A549 (cell line): ENCODE measurements at regions not wholly inside any gene's neighbourhood (a gene's known extent, or its start where the extent isn't known, plus 50 kb on each side); places are given as distances from the start of the nearest gene placed in this dataset.
A peak's percentile ranks its signal among the peaks of the same experiment; 100 is the strongest.

Experiments used
- ATAC-seq, 2 experiments: fragments of 200-7000 bp in 1 of 2; fragments of >200 bp in 1 of 2; cut with Nextera tagmentation in 1 of 2; cut with Tn5 transposase in 1 of 2; 3 replicates each; pipeline versions ENCODE4 v1.8.0 to v1.9.1; 2018 to 2020; ENCODE audit warnings: mild to moderate bottlenecking in 1 of 2, moderate library complexity in 1 of 2
- CTCF ChIA-PET: fragments of 300-600 bp; sonication (Branson Sonifier 250); formaldehyde crosslinking; extraction: SDS; loops from one replicate; lab custom pipeline; 2021; ENCODE audit warnings: antibody characterized with exemption, inconsistent platforms; lab: Yijun Ruan, JAX
- POLR2A ChIA-PET: fragments of 350-600 bp; formaldehyde crosslinking; extraction: SDS; loops from one replicate; lab custom pipeline; 2021; ENCODE audit warnings: antibody characterized with exemption, inconsistent platforms; lab: Yijun Ruan, JAX
- DNase-seq, 2 experiments: peaks; one replicate each; pipeline versions ENCODE4 v3.0.0 to v3.0.0-alpha.2; 2011 to 2016; ENCODE audit warnings: low read depth in 1 of 2, low spot score in 1 of 2
- FAIRE-seq: peaks from 2 replicates; lab custom pipeline; 2011; peaks lifted over from hg19 to GRCh38; lab: Jason Lieb, UNC
- H3K27ac ChIP-seq, 2 experiments: fragments of >200 bp; sonication (Bioruptor Twin); formaldehyde crosslinking; 3 replicates each; pipeline ENCODE4 v1.5.1; 2016 to 2017
- H3K4me1 ChIP-seq: fragments of >200 bp; sonication (Bioruptor Twin); formaldehyde crosslinking; 3 replicates; pipeline ENCODE4 v1.6.1; 2016
- H3K4me2 ChIP-seq: fragments of >200 bp; sonication (Bioruptor Twin); formaldehyde crosslinking; 3 replicates; pipeline ENCODE4 v1.6.1; 2016
- H3K4me3 ChIP-seq: fragments of >200 bp; sonication (Bioruptor Twin); formaldehyde crosslinking; 3 replicates; pipeline ENCODE4 v1.5.1; 2016
- H3K9me3 ChIP-seq: fragments of >200 bp; sonication (Bioruptor Twin); formaldehyde crosslinking; 3 replicates; pipeline ENCODE4 v1.6.1; 2016
- CHD2 ChIP-seq: fragments of 150-350 bp; IDR thresholded peaks from 2 replicates; pipeline ENCODE4 v1.6.1; 2014; ENCODE audit warnings: low read length; ENCODE audit not compliant: partially characterized antibody
- EHF ChIP-seq: fragments of 250-450 bp; sonication (Bioruptor Pico); IDR thresholded peaks from 2 replicates; pipeline ENCODE4 v1.5.0; 2020; ENCODE audit warnings: mild to moderate bottlenecking
- ESRRA ChIP-seq: fragments of 150-350 bp; IDR thresholded peaks from 2 replicates; pipeline ENCODE4 v1.6.1; 2014; ENCODE audit warnings: mild to moderate bottlenecking, low read length, borderline replicate concordance
- FOSB ChIP-seq: fragments of 250-450 bp; sonication (Bioruptor Pico); IDR thresholded peaks from 2 replicates; pipeline ENCODE4 v1.5.0; 2020; ENCODE audit warnings: mild to moderate bottlenecking, moderate library complexity
- FOXS1 ChIP-seq: fragments of 250-450 bp; sonication (Bioruptor Pico); IDR thresholded peaks from 2 replicates; pipeline ENCODE4 v1.5.0; 2020; ENCODE audit warnings: mild to moderate bottlenecking, moderate library complexity
- HEYL ChIP-seq: fragments of 250-450 bp; sonication (Bioruptor Pico); IDR thresholded peaks from 2 replicates; pipeline ENCODE4 v1.8.0; 2021; ENCODE audit warnings: mild to moderate bottlenecking, moderate library complexity
- HOXA7 ChIP-seq: fragments of 250-450 bp; sonication (Bioruptor Pico); IDR thresholded peaks from 2 replicates; pipeline ENCODE4 v1.5.0; 2020; ENCODE audit warnings: mild to moderate bottlenecking, moderate library complexity
- HOXB13 ChIP-seq: fragments of 250-450 bp; sonication (Bioruptor Pico); IDR thresholded peaks from 2 replicates; pipeline ENCODE4 v1.5.0; 2020; ENCODE audit warnings: low read depth, mild to moderate bottlenecking, moderate library complexity
- HOXB5 ChIP-seq: fragments of 250-450 bp; sonication (Bioruptor Pico); IDR thresholded peaks from 2 replicates; pipeline ENCODE4 v1.5.0; 2020; ENCODE audit warnings: mild to moderate bottlenecking, moderate library complexity
- JUNB ChIP-seq: fragments of >200 bp; sonication (Bioruptor Twin); formaldehyde crosslinking; IDR thresholded peaks from 2 replicates; pipeline ENCODE4 v1.6.1; 2016
- KDM5A ChIP-seq: fragments of 200-600 bp; sonication (generic); IDR thresholded peaks from 2 replicates; pipeline ENCODE4 v1.6.1; 2016; ENCODE audit warnings: antibody characterized with exemption, mild to moderate bottlenecking
- MYC ChIP-seq: IDR thresholded peaks from 2 replicates; pipeline ENCODE4 v1.6.1; 2012; ENCODE audit warnings: mild to moderate bottlenecking, inconsistent platforms, low read length, improper control_type of control experiment, borderline replicate concordance
- SREBF2 ChIP-seq: fragments of 450-650 bp; IDR thresholded peaks from 2 replicates; pipeline ENCODE4 v1.6.1; 2014; ENCODE audit warnings: mild to moderate bottlenecking, moderate library complexity
- TFCP2L1 ChIP-seq: fragments of 250-450 bp; sonication (Bioruptor Pico); IDR thresholded peaks from 2 replicates; pipeline ENCODE4 v1.5.0; 2021; ENCODE audit warnings: mild to moderate bottlenecking
- TP53 ChIP-seq: fragments of 250-450 bp; sonication (Bioruptor Pico); IDR thresholded peaks from 2 replicates; pipeline ENCODE4 v1.5.0; 2021; ENCODE audit warnings: mild to moderate bottlenecking, moderate library complexity
- ZSCAN20 ChIP-seq: fragments of 250-450 bp; sonication (Bioruptor Pico); IDR thresholded peaks from 2 replicates; pipeline ENCODE4 v1.8.0; 2022; ENCODE audit warnings: mild to moderate bottlenecking, moderate library complexity
- WGBS: methylation state at CpG from one replicate; pipeline ENCODE4 v1.1.6; 2017; ENCODE audit errors: missing lambda C conversion rate; 5-methylcytosine and 5-hydroxymethylcytosine counted together
- TF ChIP-seq, protein P1 (sequence below): fragments of >200 bp; sonication (Bioruptor Twin); formaldehyde crosslinking; IDR thresholded peaks from 3 replicates; pipeline ENCODE4 v1.6.1; 2016
- TF ChIP-seq, protein P2 (sequence below): fragments of 250-450 bp; sonication (Bioruptor Pico); IDR thresholded peaks from 2 replicates; pipeline ENCODE4 v1.5.0; 2021; ENCODE audit warnings: mild to moderate bottlenecking, moderate library complexity, borderline replicate concordance
- TF ChIP-seq, protein P3 (sequence below): fragments of 200-600 bp; sonication (generic); IDR thresholded peaks from 2 replicates; pipeline ENCODE4 v1.6.1; 2016; ENCODE audit warnings: antibody characterized with exemption, mild to moderate bottlenecking, moderate library complexity

DNA sequence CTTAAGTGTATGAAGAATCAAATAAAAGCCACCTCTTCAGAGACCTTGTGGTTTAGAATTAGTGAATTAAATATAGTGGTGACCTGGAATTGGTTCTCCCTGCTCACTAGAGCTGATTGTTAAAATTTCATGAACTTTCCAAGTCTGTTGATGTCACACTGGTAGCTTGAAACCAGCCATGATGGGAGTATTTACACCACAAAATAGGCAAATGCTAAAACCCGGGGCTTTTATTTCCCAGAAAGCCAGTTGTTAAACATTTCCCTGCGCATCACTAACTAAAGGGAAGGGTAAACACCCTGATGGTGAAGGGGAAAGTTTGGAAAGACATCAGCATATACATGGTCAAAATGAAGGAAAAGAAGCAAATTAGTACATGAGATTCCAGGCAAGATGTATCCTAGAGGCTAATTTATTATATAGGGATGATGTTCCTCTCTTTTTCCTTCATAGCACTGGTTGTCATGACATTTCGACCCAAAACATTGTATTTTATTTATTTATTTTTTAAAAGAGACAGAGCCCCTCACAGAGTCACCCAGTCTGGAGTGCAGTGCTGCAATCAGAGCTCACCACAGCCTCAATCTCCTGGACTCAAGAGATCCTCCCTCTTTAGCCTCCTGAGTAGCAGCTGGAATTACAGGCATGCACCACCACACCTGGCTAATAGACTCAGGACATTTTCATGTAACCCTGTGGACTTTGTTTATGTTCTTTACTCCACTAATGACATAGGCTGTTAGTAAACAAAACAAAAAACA lies 123.2 kb downstream of the RIN2 start:
- TF ChIP-seq MYC (no peak; the same call in 1 of the 2 replicates), EHF (peak; percentile 79; the same call in 1 of the 2 replicates), HOXB5 (CRISPR knock-in tag) (peak; percentile 74), HOXA7 (peak; percentile 76), ZSCAN20 (CRISPR knock-in tag) (peak; percentile 4; the same call in 1 of the 2 replicates), TP53 (CRISPR knock-in tag) (0 out of 2 replicates have a peak, but pooled peaks have one; percentile 11), SREBF2 (no peak), KDM5A (no peak), ESRRA (no peak), FOSB (peak; percentile 89; the same call in 1 of the 2 replicates), FOXS1 (CRISPR knock-in tag) (0 out of 2 replicates have a peak, but pooled peaks have one; percentile 57), JUNB (no peak), CHD2 (peak; percentile 11), TFCP2L1 (CRISPR knock-in tag) (0 out of 2 replicates have a peak, but pooled peaks have one; percentile 6), HOXB13 (CRISPR knock-in tag) (peak; percentile 0; the same call in 1 of the 2 replicates)
- TF ChIP-seq, protein P1, sequence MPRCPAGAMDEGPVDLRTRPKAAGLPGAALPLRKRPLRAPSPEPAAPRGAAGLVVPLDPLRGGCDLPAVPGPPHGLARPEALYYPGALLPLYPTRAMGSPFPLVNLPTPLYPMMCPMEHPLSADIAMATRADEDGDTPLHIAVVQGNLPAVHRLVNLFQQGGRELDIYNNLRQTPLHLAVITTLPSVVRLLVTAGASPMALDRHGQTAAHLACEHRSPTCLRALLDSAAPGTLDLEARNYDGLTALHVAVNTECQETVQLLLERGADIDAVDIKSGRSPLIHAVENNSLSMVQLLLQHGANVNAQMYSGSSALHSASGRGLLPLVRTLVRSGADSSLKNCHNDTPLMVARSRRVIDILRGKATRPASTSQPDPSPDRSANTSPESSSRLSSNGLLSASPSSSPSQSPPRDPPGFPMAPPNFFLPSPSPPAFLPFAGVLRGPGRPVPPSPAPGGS = 0 out of 3 replicates have a peak, but pooled peaks have one; percentile 9
- TF ChIP-seq, protein P2, sequence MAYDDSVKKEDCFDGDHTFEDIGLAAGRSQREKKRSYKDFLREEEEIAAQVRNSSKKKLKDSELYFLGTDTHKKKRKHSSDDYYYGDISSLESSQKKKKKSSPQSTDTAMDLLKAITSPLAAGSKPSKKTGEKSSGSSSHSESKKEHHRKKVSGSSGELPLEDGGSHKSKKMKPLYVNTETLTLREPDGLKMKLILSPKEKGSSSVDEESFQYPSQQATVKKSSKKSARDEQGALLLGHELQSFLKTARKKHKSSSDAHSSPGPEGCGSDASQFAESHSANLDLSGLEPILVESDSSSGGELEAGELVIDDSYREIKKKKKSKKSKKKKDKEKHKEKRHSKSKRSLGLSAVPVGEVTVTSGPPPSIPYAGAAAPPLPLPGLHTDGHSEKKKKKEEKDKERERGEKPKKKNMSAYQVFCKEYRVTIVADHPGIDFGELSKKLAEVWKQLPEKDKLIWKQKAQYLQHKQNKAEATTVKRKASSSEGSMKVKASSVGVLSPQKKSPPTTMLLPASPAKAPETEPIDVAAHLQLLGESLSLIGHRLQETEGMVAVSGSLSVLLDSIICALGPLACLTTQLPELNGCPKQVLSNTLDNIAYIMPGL (CRISPR knock-in tag) = peak; percentile 80; the same call in 1 of the 2 replicates
- H3K4me1 ChIP-seq = peaks cover 71% of the 10 kb centered on the region
- H3K27ac ChIP-seq = peak overlapping the region; percentile 92 to 97
- FAIRE-seq (peak; percentile 32), ATAC-seq (no peak), DNase-seq (peak in 1 of 2 experiments; percentile 58)
- 39% methylated on average over 3 of the region's 3 CpGs for WGBS
- H3K9me3 ChIP-seq = no peaks in the 10 kb centered on the region; the same call in 2 of the 3 replicates
- ChIA-PET POLR2A (interaction anchor here (0.8 to 1.2 kb wide), 5 partner anchors 23 to 96 kb away, joined by 3 to 5 read pairs (median 4); no protein-coding TSS in a partner anchor), CTCF (interaction anchor here (0.9 to 3.9 kb wide), 7 partner anchors 51 to 121 kb away, joined by 3 to 20 read pairs (median 3); no protein-coding TSS in a partner anchor)
- no peak overlapping the region for H3K4me3 ChIP-seq
- H3K4me2 ChIP-seq = peak overlapping the region; percentile 69

DNA sequence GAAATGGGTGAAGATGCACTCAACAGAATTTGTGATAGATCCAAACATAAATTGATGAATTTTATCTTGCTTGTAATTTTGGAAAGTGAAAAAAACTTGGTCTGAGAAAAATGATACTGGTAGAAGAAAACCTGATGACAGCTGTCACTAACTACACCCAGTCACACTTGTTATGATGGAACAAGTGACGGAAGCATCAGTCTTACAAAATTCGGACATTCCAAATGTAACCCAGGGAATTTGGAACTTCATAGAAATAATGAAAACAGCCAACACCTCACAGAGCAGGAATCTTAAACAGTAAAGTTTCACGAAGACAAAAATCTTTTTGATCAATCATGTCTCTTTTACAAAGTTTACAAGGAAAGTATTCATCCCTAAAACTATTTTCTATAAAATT lies 123.9 kb downstream of the RIN2 start:
- Histone ChIP-seq H3K4me2 (peak overlapping the region; percentile 69; the same call in 2 of the 3 replicates), H3K27ac (peak overlapping the region; percentile 92 to 97), H3K4me3 (no peak overlapping the region), H3K9me3 (no peaks in the 10 kb centered on the region; the same call in 2 of the 3 replicates), H3K4me1 (peaks cover 69% of the 10 kb centered on the region)
- TF ChIP-seq, protein P3, sequence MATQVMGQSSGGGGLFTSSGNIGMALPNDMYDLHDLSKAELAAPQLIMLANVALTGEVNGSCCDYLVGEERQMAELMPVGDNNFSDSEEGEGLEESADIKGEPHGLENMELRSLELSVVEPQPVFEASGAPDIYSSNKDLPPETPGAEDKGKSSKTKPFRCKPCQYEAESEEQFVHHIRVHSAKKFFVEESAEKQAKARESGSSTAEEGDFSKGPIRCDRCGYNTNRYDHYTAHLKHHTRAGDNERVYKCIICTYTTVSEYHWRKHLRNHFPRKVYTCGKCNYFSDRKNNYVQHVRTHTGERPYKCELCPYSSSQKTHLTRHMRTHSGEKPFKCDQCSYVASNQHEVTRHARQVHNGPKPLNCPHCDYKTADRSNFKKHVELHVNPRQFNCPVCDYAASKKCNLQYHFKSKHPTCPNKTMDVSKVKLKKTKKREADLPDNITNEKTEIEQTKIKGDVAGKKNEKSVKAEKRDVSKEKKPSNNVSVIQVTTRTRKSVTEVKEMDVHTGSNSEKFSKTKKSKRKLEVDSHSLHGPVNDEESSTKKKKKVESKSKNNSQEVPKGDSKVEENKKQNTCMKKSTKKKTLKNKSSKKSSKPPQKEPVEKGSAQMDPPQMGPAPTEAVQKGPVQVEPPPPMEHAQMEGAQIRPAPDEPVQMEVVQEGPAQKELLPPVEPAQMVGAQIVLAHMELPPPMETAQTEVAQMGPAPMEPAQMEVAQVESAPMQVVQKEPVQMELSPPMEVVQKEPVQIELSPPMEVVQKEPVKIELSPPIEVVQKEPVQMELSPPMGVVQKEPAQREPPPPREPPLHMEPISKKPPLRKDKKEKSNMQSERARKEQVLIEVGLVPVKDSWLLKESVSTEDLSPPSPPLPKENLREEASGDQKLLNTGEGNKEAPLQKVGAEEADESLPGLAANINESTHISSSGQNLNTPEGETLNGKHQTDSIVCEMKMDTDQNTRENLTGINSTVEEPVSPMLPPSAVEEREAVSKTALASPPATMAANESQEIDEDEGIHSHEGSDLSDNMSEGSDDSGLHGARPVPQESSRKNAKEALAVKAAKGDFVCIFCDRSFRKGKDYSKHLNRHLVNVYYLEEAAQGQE = no peak
- TF ChIP-seq JUNB (no peak), HEYL (CRISPR knock-in tag) (no peak), FOSB (no peak)
- FAIRE-seq (peak; percentile 36), ATAC-seq (no peak), DNase-seq (no peak)
- CTCF ChIA-PET = interaction anchor here (0.8 to 3.9 kb wide), 5 partner anchors 66 to 135 kb away, joined by 3 to 20 read pairs (median 4); partner anchors contain the start of gene NAA20
- POLR2A ChIA-PET = no interaction called here
- WGBS = 91% methylated on average over 3 of the region's 3 CpGs
